ENCODE measurements at regions not wholly inside any gene's neighbourhood (a gene's known extent, or its start where the extent isn't known, plus 50 kb on each side); places are given as distances from the start of the nearest gene placed in this dataset.

DNA sequence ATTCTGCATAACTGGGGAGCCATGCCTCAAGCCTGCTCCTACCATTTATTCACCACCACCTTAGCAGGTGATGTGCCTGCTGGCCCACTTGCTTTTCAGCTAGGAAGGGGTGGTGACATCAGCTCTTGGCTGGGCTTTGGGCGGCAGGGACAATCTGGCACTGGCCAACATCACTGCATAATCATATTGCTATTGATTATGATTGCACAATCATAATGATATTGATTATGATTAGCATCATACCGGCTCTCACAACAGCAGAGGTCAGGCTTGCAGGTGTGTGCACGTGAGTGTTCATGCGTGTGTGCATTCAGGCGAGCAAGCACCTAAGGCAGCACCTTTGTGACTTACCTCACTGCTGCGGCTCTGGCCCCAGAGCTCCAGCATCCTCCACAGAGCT is 273.8 kb downstream of the AJAP1 start:
- Histone ChIP-seq H3F3A (replicated peaks; ENCODE audit: low read depth) (no peaks in the 10 kb centered on the region), H3K4me2 (no peak overlapping the region), H4K20me1 (replicated peaks; ENCODE audit: insufficient read depth) (no peaks in the 10 kb centered on the region), H3K4me1 (ENCODE audit: insufficient read depth) (no peaks in the 10 kb centered on the region), H3K9me2 (ENCODE audit: insufficient read depth) (no peaks in the 10 kb centered on the region), H2AFZ (no peak overlapping the region), H3K27me3 (ENCODE audit: insufficient read depth) (no peaks in the 10 kb centered on the region), H3K4me3 (no peak overlapping the region), H3K36me3 (ENCODE audit: insufficient read depth) (no peaks in the 10 kb centered on the region; the same call in 1 of the 2 replicates), H3K79me2 (replicated peaks; ENCODE audit: insufficient read depth) (no peaks in the 10 kb centered on the region), H3K27ac (ENCODE audit: low read depth) (no peak overlapping the region)
- H3K27me3 Mint-ChIP-seq (ENCODE audit: insufficient read depth, low read depth, poor library complexity): peaks cover 7% of the 10 kb centered on the region
- no peak for ATAC-seq
- H3K9me3 Mint-ChIP-seq: no peaks in the 10 kb centered on the region; the same call in 1 of the 3 replicates
- H3K27ac Mint-ChIP-seq: no peak overlapping the region
- DNase-seq (ENCODE audit: low spot score): no peak
- no peak overlapping the region for H3K4me3 Mint-ChIP-seq
- peaks cover 4% of the 10 kb centered on the region; the same call in 1 of the 3 replicates for H3K36me3 Mint-ChIP-seq (ENCODE audit: low read depth)
- peaks cover 17% of the 10 kb centered on the region for H3K4me1 Mint-ChIP-seq
- TF ChIP-seq NANOG (IDR thresholded peaks at IDR 0.05; ENCODE audit: borderline replicate concordance): no peak
- TF ChIP-seq ETS1 (IDR thresholded peaks at IDR 0.05): no peak
- TF ChIP-seq, protein P1, sequence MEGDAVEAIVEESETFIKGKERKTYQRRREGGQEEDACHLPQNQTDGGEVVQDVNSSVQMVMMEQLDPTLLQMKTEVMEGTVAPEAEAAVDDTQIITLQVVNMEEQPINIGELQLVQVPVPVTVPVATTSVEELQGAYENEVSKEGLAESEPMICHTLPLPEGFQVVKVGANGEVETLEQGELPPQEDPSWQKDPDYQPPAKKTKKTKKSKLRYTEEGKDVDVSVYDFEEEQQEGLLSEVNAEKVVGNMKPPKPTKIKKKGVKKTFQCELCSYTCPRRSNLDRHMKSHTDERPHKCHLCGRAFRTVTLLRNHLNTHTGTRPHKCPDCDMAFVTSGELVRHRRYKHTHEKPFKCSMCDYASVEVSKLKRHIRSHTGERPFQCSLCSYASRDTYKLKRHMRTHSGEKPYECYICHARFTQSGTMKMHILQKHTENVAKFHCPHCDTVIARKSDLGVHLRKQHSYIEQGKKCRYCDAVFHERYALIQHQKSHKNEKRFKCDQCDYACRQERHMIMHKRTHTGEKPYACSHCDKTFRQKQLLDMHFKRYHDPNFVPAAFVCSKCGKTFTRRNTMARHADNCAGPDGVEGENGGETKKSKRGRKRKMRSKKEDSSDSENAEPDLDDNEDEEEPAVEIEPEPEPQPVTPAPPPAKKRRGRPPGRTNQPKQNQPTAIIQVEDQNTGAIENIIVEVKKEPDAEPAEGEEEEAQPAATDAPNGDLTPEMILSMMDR (conservative IDR thresholded peaks at IDR 0.05; ENCODE audit: low read depth in 2 of 2): no peak
- no peak for TF ChIP-seq EZH2phosphoT487 (IDR thresholded peaks at IDR 0.05; ENCODE audit: unreplicated experiment)
- TF ChIP-seq ZNF331 (CRISPR knock-in tag; IDR thresholded peaks at IDR 0.05; ENCODE audit: low read depth): no peak
- no peak for TF ChIP-seq CREB1 (CRISPR knock-in tag; IDR thresholded peaks at IDR 0.05; ENCODE audit: low read depth)
- TF ChIP-seq, protein P2, sequence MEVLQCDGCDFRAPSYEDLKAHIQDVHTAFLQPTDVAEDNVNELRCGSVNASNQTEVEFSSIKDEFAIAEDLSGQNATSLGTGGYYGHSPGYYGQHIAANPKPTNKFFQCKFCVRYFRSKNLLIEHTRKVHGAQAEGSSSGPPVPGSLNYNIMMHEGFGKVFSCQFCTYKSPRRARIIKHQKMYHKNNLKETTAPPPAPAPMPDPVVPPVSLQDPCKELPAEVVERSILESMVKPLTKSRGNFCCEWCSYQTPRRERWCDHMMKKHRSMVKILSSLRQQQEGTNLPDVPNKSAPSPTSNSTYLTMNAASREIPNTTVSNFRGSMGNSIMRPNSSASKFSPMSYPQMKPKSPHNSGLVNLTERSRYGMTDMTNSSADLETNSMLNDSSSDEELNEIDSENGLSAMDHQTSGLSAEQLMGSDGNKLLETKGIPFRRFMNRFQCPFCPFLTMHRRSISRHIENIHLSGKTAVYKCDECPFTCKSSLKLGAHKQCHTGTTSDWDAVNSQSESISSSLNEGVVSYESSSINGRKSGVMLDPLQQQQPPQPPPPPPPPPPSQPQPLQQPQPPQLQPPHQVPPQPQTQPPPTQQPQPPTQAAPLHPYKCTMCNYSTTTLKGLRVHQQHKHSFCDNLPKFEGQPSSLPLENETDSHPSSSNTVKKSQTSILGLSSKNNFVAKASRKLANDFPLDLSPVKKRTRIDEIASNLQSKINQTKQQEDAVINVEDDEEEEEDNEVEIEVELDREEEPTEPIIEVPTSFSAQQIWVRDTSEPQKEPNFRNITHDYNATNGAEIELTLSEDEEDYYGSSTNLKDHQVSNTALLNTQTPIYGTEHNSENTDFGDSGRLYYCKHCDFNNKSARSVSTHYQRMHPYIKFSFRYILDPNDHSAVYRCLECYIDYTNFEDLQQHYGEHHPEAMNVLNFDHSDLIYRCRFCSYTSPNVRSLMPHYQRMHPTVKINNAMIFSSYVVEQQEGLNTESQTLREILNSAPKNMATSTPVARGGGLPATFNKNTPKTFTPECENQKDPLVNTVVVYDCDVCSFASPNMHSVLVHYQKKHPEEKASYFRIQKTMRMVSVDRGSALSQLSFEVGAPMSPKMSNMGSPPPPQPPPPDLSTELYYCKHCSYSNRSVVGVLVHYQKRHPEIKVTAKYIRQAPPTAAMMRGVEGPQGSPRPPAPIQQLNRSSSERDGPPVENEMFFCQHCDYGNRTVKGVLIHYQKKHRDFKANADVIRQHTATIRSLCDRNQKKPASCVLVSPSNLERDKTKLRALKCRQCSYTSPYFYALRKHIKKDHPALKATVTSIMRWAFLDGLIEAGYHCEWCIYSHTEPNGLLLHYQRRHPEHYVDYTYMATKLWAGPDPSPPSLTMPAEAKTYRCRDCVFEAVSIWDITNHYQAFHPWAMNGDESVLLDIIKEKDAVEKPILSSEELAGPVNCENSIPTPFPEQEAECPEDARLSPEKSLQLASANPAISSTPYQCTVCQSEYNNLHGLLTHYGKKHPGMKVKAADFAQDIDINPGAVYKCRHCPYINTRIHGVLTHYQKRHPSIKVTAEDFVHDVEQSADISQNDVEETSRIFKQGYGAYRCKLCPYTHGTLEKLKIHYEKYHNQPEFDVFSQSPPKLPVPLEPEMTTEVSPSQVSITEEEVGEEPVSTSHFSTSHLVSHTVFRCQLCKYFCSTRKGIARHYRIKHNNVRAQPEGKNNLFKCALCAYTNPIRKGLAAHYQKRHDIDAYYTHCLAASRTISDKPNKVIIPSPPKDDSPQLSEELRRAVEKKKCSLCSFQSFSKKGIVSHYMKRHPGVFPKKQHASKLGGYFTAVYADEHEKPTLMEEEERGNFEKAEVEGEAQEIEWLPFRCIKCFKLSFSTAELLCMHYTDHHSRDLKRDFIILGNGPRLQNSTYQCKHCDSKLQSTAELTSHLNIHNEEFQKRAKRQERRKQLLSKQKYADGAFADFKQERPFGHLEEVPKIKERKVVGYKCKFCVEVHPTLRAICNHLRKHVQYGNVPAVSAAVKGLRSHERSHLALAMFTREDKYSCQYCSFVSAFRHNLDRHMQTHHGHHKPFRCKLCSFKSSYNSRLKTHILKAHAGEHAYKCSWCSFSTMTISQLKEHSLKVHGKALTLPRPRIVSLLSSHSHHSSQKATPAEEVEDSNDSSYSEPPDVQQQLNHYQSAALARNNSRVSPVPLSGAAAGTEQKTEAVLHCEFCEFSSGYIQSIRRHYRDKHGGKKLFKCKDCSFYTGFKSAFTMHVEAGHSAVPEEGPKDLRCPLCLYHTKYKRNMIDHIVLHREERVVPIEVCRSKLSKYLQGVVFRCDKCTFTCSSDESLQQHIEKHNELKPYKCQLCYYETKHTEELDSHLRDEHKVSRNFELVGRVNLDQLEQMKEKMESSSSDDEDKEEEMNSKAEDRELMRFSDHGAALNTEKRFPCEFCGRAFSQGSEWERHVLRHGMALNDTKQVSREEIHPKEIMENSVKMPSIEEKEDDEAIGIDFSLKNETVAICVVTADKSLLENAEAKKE (CRISPR knock-in tag; IDR thresholded peaks at IDR 0.05): no peak
- no peak for TF ChIP-seq JUNB (IDR thresholded peaks at IDR 0.05; ENCODE audit: unreplicated experiment)
- no peak for TF ChIP-seq EZH2 (IDR thresholded peaks at IDR 0.05; ENCODE audit: low read depth, unreplicated experiment)
- TF ChIP-seq STAT1 (IDR thresholded peaks at IDR 0.05; ENCODE audit: unreplicated experiment): no peak
